ENCODE measurements at regions not wholly inside any gene's neighbourhood (a gene's known extent, or its start where the extent isn't known, plus 50 kb on each side); places are given as distances from the start of the nearest gene placed in this dataset.
"Not testable (repeated sequence)": the region's sequence is repeated elsewhere in the genome, so short reads cannot be mapped to it uniquely, and the experiment has no call there.

DNA sequence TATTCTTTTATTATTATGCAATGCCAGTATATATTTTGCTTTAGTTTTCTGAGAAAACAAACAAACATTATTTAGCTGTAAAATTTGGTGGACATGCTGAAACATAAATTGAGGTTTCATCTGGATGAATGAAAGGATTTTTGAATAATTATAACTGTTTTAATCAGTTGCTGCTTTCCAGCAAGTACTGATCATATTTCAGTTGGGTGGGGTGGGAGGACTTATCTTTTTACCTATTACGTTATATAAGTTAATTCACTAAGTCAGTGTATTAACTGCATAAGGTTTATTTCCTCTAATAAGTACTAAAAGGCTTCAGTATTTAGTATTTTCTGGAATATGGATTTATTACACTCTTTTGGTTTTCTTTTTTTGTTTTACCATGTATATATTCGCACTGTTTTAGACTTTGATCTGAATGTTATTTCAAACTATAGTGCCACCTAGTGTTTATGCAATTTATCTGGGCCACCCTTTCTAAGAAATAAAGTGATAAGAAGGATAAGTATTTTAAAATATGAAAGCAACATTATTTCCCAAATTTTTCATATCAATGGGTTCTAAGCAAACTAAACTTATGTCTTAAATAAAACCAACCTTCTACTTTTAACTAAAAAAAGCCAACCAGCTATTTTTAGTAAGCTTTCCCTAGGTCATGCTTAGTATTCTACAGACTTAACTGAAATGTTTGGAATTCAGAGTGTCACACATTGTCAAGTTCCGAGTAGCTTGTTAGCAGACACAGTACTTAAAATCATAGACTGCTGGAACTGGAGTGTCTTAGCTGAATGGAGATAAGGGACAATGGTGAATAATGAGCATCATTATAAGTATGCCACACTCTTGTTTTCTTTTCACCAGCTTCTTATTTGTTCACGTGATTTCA, 105.4 kb upstream of the MCHR2 start:
- peak; percentile 31 for DNase-seq (ENCODE audit: low read depth)
- in situ Hi-C loops (cut with HindIII; ENCODE audit: low pct_unique_long_range_greater_than_20kb, low sequenced_read_pairs), result loop anchor here (25.0 kb wide), 2 partner anchors 213 to 538 kb away; no protein-coding TSS in a partner anchor

GRCh38 chr6:100096936-100097335, 102.9 kb upstream of the MCHR2 start:
- in situ Hi-C loops (cut with HindIII; ENCODE audit: low pct_unique_long_range_greater_than_20kb, low sequenced_read_pairs), result no loop called here
- DNase-seq (ENCODE audit: low read depth), result no peak

DNA sequence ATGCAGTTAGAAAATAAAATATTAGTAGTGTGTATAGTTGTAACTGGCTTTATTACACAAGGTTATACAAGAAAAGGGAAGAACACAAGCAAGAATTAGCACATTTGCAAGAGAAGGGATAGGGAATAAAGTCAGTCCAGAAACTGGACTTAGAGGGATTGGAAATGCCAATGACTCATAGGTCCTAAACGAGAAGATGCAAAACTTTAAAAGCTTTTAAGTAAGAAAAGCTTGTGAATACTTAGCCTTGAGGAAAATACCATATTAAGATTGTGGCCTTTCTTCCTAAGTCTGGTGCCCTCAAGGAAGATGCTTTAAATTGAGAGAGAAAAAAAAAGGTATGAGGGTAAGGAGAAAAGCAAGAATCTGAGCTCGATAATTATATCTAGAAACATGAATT, 102.3 kb upstream of the MCHR2 start:
- in situ Hi-C loops (cut with HindIII; ENCODE audit: low pct_unique_long_range_greater_than_20kb, low sequenced_read_pairs), result no loop called here
- DNase-seq (ENCODE audit: low read depth), result no peak

- in situ Hi-C loops (cut with HindIII; ENCODE audit: low pct_unique_long_range_greater_than_20kb, low sequenced_read_pairs), result no loop called here
- DNase-seq (ENCODE audit: low read depth), result no peak
Measured at GRCh38 chr6:100093405-100093804, 99.4 kb upstream of the MCHR2 start.

- in situ Hi-C loops (cut with HindIII; ENCODE audit: low pct_unique_long_range_greater_than_20kb, low sequenced_read_pairs), result no loop called here
- peak; percentile 8 for DNase-seq (ENCODE audit: low read depth)
Measured at GRCh38 chr6:100088009-100088408, 94.0 kb upstream of the MCHR2 start.

- no peak for DNase-seq (ENCODE audit: low read depth)
Measured at GRCh38 chr6:100084991-100085364, 91.0 kb upstream of the MCHR2 start.

DNA sequence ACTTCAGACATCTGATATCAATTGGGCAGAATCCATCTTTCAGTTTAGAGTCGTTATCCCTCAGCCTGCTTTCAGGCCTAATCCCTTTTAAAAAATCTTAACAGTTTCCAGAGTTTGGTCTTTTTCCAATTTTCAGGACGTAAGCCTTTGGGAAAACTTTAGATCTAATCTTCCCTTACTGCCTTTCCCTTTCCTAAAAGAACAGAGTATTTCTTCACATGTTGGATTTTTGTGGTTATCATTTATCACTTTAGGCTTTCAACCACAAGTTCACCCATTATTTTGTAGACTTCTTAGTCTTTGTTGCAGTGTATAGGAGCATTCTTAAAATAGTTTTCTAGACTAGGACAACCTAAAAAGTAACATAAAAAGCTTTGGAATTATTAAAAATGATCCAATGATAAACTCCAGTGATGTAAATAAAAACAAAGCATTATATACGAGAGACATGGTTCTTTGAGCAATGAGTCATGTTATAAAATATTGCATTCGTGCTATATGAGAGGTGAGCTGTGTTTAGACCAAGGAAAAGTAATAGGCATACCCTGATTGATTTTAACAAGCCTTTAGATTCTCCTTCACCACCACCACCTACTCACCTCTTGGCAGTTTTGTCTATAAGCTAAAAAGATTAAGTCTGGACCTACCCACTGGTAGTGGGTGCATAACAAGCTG, 90.4 kb upstream of the MCHR2 start:
- in situ Hi-C loops (cut with HindIII; ENCODE audit: low pct_unique_long_range_greater_than_20kb, low sequenced_read_pairs), result no loop called here
- DNase-seq (ENCODE audit: low read depth), result no peak

More at GRCh38 chr6:100084991-100085364, 91.0 kb upstream of the MCHR2 start:
- in situ Hi-C loops (cut with HindIII; ENCODE audit: low pct_unique_long_range_greater_than_20kb, low sequenced_read_pairs), result no loop called here

- DNase-seq (ENCODE audit: low read depth), result peak; percentile 32
- in situ Hi-C loops (cut with HindIII; ENCODE audit: low pct_unique_long_range_greater_than_20kb, low sequenced_read_pairs), result no loop called here
Measured at GRCh38 chr6:100078509-100078908, 84.5 kb upstream of the MCHR2 start.

DNA sequence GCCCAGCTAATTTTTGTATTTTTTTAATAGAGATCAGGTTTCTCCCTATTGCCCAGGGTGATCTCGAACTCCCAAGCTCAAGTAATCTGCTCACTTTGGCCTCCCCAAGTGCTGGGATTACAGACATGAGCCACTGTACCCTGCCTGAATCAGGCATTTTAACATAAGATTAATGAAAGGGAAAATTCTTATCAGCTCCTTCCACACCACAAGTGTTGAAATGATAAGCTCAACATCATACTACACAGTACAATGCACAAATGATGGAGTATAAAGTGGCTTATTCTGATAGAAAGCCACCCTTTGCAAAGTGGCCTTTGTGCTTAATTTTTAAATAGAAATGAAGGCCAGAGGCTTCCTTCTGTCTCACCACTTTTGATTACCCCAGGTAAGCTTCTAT, 71.3 kb upstream of the MCHR2 start:
- DNase-seq (ENCODE audit: low read depth), result no peak
- in situ Hi-C loops (cut with HindIII; ENCODE audit: low pct_unique_long_range_greater_than_20kb, low sequenced_read_pairs), result no loop called here

DNA sequence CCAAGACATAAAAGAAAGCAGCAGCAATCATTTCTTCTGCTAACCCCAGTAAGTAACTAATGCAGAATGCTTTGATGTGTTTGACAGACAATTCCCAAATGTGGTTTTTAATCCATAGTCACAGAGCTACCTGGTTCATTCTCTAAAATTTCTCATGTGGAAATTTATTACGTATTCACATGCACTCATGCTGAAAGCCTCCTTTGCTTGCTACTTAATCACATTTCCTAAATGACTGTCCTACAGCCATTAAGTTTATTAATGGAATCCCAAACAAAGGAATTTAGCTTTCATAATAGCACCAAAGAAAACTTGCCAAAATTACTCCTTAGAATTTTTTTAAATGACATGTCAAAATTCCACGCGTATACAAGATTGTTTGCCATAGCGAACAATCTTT, 68.6 kb upstream of the MCHR2 start:
- DNase-seq (ENCODE audit: low read depth), result no peak
- in situ Hi-C loops (cut with HindIII; ENCODE audit: low pct_unique_long_range_greater_than_20kb, low sequenced_read_pairs), result no loop called here

GRCh38 chr6:100057941-100058340, 63.9 kb upstream of the MCHR2 start:
- DNase-seq (ENCODE audit: low read depth), result peak; percentile 25
- in situ Hi-C loops (cut with HindIII; ENCODE audit: low pct_unique_long_range_greater_than_20kb, low sequenced_read_pairs), result no loop called here

- DNase-seq (ENCODE audit: low read depth), result no peak
Measured at GRCh38 chr6:100050550-100050949, 56.5 kb upstream of the MCHR2 start.

GRCh38 chr6:100043961-100044360, 49.9 kb upstream of the MCHR2 start:
- in situ Hi-C loops (cut with HindIII; ENCODE audit: low pct_unique_long_range_greater_than_20kb, low sequenced_read_pairs); DNase-seq (ENCODE audit: low read depth): not testable (repeated sequence)

More at GRCh38 chr6:100050550-100050949, 56.5 kb upstream of the MCHR2 start:
- in situ Hi-C loops (cut with HindIII; ENCODE audit: low pct_unique_long_range_greater_than_20kb, low sequenced_read_pairs), result no loop called here

All from Caki2 (cell line).